H54 (cell line): ENCODE measurements at regions not wholly inside any gene's neighbourhood (a gene's known extent, or its start where the extent isn't known, plus 50 kb on each side); places are given as distances from the start of the nearest gene placed in this dataset.

Source experiments
- DNase-seq: peaks from one replicate; pipeline ENCODE4 v3.0.0; 2011; ENCODE audit warnings: low spot score, mixed read lengths; ENCODE audit not compliant: insufficient read length
- FAIRE-seq: peaks from 3 replicates; lab custom pipeline; 2011; peaks lifted over from hg19 to GRCh38; lab: Jason Lieb, UNC
- POLR2A ChIP-seq: IDR thresholded peaks from 2 replicates; pipeline ENCODE4 v1.6.1; 2011; ENCODE audit warnings: low read depth, mild to moderate bottlenecking, low read length

DNA sequence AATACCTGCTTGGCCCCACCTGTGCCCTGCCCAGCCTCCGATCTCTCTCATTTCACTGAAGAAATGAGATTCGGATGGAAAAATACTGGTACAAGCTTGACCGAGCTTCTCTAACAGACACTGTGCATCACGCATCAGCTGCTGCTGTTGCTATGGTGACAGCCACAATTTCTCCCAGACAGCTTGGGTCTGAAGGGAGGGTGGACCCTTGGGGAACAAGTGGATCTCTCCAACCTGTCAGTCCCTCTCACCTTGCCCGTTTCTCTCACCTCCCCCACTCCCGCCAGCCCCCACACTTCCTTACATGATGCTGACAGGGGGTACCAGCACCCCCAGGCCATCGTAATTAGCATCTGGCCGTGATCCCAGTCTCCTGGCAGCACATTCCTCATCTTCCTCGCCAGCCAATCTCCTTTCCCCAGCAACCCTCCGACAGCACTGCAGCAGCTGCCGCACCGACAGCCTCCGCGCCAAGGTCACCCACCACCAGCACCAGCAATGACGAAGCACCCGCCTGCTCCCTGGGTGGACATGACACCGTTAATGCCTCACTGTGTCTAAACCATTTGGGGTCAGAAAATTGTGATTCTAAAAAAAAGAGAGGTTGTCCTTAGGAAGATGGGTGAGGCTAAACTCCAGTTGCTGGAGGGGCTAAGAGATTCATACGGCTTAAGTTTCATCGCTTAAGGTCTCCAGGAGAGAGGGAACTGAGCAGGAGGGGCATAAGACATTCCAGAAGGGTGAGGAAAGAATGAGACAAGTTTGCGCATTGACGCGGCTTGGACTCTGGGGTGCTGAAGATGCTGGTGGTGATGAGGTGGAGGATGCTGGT lies 58.6 kb upstream of the TNRC6A start:
- DNase-seq, result peak; percentile 58
- peak; percentile 22; the same call in 1 of the 2 replicates for TF ChIP-seq POLR2A
- no peak for FAIRE-seq

- no peak for TF ChIP-seq POLR2A
- no peak for FAIRE-seq
- DNase-seq, result no peak
Measured at GRCh38 chr16:24671455-24671954, 57.9 kb upstream of the TNRC6A start.

DNA sequence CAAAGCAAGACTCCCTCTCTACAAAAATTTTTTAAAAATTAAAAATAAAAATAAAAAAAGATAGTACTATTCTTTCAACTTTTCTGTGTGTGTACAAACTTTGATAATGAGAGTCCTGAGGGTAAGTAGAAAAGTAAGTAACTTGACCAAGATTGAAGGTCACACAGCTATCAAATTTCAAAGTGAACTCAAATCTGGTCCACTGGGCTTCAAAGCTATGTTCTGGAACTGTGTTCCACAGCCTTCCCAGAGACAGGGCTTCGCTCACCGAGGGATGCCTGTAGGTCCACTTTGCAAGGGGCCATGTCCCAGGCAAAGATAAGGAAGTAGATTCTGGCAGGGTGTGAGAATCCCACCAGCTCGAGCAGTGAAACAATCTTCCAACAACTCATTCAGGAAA lies 56.3 kb upstream of the TNRC6A start:
- TF ChIP-seq POLR2A, result no peak
- DNase-seq, result no peak
- FAIRE-seq, result no peak

DNA sequence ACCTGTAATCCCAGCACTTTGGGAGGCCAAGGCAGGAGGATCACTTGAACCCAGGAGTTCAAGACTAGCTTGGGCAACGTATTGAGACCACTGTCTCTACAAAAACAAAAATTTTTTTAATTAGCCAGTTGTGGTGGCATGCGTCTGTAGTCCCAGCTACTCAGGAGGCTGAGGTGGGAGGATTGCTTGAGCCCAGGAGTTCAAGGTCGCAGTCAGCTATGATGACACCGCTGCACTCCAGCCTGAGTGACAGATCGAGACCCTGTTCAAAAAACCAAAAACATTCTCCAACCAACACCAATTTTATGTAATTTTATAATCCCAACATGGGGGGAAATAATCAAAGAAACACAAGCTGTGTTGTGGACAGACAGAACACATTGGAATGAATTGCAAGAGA lies 54.6 kb upstream of the TNRC6A start:
- TF ChIP-seq POLR2A, result no peak
- no peak for DNase-seq
- no peak for FAIRE-seq

DNA sequence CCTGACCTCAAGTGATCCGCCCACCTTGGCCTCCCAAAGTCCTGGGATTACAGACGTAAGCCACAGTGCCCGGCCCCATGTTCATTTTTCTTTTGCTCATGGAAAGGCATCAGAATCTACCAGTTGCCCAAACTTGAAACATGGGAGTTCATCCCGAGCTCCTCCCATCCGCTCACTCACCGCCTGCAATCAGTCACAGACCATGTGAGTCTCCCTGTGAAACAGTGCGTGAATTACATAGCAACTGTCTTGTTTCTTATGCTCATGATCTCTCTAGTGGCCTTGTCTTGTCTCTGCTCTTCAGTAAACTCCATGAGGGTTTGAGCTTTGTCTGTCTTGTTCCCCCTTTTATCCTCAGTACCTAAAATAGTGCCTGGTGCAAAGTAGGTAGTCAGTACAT lies 52.1 kb upstream of the TNRC6A start:
- TF ChIP-seq POLR2A, result no peak
- DNase-seq (no peak), FAIRE-seq (no peak)
